ENCODE measurements at regions not wholly inside any gene's neighbourhood (a gene's known extent, or its start where the extent isn't known, plus 50 kb on each side); places are given as distances from the start of the nearest gene placed in this dataset.

DNA sequence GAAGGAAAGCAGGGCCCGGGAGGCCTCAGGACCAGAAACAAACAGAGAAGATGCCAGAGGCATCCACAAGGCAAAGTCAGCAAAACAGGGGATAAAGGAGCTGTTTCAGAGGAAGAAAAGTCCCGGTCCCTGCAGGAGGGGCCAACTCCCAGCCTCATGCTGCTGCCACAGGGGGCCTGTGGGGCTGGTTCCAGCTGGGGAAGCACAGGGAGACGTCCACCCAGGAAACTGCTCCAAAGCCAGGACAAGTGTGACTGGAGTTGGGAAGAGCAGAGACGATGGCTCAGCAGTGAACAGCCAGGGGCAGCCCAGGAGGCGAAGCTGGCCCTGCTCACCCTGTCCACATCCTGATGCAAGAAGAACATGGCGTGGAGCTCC, 454.4 kb downstream of the BRD1 start:
- no peak for DNase-seq

DNA sequence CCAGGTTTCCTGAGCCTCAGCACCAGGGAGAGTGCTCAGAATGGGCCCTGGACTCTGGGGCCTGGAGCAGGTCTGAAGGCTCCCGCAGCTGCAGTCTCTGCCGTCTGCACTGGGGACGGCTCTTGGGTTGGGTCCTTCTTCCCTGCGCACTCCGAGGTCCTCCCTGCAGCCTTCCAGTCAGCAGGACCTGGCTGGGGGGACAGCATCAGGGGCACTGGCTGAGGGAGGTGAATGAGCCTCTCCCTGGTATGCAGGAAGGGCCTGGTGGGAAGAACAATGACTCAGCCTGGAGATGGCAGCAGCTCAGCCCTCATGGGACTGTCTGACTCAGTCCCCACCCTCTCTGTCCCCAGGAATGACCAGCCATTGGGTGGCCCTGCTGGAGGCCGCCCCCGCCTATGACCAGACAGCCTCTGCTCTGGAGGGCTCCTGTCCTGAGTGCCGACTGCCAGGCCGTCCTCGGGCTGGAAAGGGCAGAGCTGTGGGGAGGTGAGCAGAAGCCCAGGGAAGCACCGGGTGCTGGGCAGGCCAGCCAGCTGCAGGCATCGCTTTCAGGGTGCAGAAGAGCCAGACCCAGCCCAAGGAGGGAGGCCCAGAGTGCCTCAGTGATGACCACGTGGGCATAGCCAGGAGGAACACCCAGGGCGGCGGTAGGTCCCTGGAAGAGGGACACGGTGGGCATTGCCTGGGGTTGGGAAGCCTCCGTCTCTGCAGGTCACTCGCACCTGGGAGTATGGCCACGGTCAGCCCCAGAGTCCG, 455.0 kb downstream of the BRD1 start:
- no peak for DNase-seq

DNA sequence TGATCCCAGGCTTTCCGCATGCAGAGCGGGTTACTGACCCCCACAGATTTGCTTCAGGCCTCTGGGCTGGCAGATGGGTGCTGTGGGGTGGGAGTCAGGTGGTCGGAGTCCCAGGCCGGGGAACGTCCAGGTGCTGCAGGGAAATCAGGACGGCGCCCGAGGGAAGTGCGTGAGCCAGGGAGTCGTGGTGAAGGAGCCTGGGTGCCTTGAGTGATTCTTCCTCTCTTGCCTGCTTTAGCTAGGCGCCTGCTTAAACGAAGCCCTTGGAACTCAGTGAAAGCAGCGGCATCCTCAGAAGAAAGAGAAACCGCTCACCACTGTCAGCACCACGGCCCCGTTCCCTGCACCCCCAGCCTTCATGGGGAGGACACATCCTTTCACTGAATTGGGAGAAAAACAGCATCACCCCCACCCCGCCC, 455.6 kb downstream of the BRD1 start:
- no peak for DNase-seq

DNA sequence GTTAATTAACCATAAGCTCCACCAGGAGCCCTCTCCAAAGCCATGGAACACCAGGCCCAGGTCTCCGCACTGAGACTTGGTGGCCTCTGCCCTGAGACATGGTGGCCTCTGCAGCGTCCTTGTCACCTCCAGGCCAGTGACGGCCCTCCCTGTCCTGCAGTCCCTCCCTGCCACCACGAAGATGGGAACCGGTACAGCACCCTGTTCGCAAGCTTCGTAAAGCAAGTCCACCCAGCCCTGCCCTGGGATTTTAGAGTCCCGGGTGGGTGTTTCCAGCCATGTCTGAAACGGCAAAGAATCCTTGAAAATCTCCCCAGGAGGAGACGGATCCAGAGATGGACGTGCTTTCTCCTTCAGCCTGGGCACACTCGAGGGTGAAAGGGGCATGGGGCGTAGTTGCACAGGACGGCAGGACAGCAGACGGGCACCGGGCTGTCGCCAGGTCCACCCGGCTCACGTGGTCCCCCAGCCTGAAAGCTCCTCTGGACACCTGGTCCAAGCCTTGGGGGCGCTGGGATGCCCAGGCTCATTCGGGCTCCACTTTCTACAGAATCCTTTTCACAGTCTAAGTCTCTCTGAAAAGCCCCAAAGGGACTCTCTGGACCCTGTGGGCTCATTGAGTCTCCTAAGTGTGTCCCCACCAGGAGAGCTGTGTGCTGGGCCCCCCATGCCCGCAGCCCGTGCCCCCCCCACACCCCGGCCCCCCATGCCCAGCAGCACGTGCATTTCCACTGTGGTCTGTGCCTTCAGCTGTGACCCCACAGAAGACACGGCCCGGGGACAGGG, 456.2 kb downstream of the BRD1 start:
- no peak for DNase-seq

DNA sequence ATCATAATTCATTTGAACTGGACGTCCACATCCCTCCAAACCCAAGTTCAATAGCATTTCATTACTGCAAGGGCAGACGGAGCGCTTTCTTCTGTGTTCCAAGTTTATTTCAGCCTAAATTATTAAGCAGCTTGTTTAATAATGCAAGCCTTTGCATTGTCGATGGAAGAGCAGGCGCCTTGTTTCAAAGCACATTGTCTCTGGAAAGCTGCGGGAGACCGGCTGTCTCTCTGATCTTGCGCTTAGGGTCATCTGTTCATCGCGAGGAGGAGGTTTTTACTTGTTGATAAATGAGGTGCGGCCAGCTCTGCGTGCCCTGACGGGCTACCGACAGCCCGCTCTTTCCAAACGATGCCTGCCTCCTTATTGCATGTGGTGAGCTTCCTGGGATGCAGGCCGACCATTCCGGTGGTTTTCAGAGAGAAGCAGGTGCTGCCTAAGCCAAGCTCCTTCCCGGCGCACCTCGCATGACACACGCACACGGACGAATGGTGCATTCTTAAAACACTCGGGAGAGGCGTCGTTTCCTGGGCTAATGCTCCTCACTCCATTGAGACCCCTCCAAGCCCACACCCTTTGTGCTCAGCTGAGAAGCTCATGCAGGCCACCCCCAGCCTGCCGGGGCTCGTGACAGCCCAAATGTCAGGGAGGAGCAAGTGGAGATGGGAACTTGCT, 456.9 kb downstream of the BRD1 start:
- no peak for DNase-seq

DNA sequence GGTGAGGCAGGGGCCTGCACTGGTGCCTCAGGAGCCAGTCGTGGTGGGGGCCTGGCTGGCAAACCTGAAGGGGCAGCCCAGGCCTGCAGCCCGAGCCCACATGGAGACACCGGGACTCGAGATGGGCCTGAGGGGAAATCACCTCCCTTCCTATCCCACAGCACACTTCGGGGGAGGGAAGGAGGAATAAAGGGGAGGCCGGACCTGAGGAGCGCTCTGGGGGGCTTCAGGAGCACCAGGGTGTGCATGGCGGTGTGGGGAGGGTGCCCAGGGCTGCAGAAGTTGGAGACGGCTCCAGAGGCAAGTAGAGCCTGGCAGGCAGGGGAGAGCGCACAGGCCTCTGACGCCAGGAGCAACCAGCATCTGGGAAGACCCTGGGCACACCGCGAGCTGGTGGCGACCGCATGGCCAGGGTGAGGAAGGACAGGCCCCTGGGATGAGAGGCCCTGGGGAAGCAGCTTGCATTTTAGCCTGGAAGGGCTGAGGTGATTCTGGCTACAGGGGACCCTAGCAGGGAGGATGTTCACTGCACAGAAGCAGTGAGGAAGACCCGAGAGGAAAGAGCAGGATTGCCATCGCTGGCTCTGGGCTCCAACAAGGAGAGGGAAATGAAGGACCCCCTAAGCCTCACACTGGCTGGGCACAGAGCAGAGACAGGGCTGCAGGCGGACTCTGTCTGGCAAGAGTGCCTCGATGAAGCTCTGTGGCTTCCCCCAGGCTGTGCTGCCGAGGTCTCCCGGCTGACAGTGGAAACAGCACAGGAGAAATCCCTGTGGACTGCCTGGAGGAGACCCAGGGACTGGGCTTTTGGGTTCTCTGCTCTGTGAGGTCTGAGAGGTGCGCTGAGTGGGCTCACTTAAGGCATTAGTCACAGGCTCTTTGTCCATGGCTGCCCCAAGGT, 457.7 kb downstream of the BRD1 start:
- no peak for DNase-seq

DNA sequence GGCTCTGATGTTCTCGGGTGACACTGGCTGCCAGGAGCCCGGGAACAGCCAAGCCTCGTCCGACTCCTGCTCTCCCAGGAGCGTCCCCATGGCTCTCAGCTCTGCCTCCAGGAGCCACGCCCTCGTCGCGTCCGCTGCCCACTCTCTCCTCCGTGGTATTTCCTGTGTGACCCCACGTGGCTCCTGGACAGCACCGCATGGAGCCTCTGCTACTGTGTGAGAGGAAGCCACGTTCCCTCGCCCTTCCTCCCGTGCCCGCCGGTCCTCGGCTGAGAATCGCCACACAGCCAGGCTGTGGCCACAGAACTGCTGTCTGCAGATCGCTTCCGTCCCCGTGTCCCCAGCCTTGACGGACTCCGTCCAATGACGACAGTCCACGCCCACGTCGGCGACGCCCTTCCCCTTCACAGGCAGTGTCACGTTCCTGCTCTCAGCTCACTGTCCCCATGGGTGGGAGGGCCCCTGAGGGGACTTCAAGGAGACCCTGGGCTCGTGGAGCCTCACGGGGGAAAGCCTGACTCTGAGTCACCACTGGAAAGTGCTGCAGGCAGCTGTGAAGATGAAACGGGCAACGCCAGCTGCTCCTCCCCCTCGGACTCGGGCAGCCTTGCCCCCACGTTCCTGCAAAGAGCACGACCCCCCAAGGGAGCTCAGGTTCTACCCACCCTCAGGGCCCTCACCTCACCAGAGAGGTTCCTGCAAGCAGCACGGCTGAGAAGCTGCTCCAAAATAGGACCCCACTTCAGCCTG, 458.5 kb downstream of the BRD1 start:
- no peak for DNase-seq

DNA sequence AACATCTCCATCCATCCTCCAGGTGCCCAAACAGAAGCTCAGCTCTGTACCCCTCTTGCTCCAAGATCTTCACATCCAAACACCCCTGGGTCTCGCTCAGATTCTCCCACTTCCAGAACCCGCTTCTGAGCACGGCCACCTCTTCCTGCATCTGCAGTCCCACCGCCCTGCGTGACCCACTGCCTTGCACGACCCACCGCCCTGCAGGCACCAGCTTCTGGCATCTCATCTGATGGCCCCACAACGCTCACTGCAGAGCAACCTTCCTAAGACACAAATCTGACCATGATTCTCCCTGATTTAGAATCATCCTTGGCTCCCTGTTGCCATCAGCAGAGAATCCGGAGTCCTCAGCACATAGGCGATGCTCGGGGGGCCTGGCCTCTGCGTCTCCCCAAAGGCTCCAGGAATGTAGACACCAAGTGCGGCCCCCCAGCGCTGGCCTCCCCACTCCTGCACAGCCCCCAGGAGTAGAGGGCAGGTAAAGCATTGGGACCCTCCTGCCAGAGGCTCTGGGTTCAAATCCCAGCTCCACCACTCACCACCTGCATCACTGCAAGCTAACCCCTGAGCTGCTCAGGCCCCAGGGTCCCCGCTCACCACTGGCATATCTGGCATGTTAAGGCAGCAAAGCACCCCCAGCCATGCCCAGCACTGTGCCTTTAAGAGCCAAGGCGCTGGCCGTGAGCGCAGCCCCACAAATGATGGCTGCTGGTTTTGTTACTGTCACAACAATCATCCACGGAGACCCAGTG, 459.3 kb downstream of the BRD1 start:
- no peak for DNase-seq

DNA sequence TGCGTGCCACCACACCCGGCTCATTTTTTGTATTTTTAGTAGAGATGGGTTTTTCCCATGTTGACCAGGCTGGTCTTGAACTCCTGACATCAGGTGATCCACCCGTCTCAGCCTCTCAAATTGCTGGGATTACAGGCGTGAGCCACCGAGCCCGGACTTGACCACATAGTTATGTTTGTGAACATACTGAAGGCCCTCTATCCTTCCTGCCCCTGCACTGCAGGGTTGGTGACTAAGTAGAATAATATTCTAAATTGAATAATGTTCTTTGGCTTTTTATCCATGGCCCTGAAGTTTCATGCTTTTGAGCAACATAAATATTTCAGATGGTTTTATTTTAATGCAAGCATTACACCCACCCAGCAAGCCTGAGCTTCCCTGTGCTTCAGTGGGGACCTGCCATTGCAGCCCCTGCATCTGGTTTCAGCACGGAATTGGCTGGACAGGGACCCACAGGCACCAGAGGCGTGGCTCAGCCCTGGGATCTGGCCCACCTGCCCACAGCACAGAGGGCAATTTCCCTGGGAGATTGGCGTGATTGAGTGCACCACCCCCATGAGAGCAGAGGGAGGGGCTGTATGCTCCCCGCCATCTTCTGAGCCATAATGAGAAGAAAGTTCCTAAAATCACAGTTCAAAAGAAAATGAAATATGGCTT, 460.5 kb downstream of the BRD1 start:
- no peak for DNase-seq

DNA sequence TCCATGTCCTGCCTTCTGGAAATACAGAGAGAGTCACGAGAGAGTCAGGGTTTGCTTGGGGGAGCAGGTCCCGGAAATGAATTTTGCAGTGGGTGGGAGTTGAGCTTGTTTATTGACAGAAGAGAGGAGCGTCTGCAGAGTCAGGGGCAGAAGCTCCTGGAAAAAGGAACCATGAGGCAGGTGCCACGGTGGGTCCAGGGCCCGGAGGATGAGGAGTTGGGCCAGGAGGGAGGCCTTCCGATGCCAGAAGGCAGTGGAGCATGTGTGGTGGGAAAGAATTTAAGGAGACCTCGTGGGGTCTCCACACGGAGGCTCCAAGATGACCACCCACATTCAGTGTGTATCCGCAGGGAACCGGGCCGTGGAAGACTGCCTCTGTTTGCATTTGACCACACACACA, 461.2 kb downstream of the BRD1 start:
- DNase-seq, result no peak

DNA sequence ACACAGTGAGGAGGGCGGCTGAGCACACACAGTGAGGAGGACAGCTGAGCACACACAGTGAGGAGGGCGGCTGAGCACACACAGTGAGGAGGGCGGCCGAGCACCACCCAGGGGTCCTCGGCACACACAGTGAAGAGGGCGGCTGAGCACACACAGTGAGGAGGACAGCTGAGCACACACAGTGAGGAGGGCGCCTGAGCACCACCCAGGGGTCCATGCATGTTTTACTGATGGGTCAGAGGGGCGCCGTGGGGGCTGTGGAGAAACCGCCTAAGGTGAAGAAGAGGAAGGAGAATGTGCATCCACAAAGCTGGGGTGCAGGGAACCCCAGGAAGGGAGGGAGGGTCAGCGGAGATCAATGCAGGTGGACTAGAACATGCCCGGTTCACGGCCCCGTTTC, 461.8 kb downstream of the BRD1 start:
- DNase-seq, result no peak

DNA sequence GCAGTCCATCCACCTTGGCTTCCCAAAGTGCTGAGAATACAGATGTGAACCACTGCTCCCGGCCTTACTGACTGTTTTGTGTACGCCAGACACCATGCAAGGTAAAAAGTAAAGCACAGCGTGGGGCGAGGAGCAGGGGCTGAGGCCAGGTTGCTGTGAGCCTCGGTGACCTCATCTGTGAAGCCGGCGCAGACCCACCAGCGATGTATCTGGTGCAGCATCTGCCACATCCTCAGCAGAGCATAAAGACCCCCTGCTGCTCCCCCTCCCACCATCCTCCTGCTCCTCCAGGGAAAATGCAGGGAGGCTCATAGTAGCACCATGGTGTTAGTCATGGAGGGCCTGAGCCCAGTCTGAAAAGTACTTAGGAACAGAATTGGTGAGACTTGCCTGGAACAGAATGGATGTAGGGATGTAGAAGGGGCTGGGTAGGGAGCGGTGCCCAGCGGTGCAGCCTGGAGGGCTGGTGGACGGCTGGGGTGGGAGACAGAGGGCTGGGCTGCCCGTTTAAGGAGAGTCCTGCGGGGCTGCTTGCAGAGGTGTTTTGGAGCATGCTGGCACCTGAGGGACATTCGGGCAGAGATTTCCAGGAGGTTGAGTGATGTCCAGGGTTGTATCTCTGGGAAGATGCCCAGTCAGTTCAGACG, 462.4 kb downstream of the BRD1 start:
- no peak for DNase-seq

DNA sequence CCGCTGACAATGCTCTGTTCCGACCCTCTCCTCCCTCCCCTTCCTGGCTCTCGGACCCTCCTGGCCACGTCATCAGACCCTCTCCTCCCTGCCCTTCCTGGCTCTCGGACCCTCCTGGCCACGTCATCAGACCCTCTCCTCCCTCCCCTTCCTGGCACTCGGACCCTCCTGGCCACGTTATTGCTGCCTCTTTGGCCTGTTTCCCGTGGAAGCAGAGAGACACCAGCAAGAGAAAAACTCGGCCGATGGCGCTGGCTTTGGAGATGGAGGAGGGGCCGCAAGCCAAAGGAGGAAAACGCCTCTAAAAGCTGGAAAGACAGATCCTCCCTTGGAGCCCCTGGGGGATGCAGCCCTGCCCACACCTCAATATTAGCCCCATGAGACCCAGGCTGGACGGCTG, 463.3 kb downstream of the BRD1 start:
- no peak for DNase-seq

DNA sequence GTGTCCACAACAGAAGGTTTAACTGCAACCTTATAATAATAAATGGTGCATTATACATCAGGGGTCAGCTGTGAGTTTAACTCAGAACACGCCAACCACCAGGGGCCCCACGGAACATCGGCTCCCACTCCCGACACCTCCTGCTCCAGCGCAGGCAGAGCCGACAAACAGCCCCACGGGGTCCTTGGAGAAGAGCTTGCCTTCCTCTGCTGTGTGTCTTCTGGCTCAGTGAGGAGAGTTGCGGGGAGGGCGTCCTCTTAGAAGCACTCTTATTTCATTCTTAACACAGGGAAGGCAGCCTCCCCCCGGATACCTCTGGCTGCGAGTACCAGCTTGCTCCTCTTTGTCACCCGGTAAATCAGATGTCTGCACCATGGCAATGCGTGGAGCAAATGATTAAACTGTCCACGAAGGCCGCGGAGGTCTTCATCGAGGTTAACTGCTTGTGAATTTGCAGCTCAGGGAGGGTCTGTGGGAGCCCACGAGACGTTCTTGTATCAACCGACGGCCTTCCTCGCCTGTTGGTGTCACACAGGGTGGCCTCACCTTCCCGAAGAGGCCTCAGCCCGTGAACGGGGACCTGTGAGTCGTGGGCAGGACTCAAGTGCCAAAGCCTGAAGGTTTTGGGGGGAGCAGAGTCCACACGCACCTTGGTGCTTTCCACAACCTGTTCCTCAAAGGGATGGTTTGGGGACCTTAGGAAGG, 464.0 kb downstream of the BRD1 start:
- no peak for DNase-seq

DNA sequence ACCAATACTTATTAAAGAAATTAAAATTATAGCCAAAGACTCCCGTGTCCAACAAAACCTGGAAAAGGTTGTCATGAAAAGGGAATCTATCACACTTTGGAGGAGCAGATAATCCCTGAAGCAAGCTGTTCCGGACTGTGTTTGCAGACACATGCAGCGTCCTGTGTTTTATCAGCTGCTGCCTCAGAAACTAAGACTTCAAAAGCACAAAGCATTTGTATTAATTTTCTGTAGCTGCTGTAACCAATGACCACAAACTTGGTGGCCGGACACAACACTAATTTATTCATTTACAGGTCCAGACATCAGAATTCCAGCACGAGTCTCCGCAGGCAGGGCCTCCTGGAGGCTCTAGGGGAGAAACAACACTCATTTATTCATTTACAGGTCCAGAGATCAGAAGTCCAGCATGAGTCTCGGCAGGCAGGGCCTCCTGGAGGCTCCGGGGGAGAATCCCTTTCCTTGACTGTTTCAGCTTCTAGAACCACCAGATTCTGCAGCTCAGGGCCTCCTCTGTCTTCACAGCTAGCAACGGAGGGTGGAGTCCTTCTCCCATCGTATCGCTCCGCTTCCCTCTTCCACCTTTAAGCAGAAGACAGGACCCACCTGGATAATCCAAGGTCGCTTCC, 465.3 kb downstream of the BRD1 start:
- DNase-seq, result no peak

DNA sequence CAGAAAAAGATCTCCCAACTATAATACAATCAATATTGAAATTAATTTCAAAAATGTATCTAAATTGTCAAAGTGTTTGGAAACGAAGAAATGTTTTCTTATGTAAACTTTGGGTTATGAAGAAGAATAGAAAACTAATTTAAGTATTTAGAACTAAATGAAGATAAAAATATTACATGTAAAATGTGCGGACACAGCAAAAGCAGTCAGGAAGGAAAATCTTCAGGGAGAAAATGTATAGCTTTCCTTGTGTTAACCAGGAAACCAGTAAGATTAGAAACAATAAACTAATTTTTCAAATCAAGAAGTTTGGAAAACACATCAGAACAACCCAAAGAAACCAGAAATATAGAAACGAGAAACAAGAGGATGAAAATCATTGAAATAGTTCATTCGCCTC, 466.5 kb downstream of the BRD1 start:
- no peak for DNase-seq

DNA sequence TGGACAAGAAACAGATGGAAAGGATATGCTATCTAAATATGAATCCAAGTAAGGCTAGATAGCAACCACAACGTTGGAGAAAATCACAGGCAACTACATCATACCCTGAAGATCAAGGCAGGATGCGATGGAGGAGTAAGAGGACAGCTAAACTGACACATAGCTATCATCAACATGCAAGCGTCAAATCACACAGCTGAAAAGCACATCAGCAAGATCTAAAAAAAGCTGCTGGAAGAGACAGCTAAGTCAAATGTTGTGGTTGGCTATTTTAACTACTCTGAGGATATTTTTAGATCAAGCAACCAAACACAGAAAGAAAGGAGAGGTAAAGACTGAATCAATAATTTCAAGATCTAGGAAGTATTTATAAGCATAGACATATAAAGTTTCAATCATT, 466.9 kb downstream of the BRD1 start:
- DNase-seq, result no peak

DNA sequence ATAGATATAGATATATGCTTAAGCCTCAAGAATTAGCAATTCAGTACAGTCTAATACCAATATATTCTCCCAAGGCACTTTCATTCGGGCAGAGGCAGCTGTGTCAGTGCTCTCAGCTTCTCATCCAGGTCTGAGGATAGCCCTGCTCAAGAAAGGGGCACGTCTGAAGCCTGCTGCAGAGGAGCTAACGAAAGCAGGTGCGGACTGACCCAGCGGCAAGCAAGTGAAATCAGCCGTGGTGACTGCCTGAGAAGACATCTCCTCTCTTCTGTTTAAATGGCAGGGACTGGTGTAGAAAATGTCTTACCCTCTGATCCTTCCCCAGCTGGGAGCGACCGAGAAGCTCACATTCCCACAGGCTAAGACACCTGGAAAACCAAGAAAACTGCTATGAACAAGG, 468.6 kb downstream of the BRD1 start:
- DNase-seq, result no peak
